Mesothelial cell of epicardium (in vitro differentiated cells): ENCODE measurements at regions not wholly inside any gene's neighbourhood (a gene's known extent, or its start where the extent isn't known, plus 50 kb on each side); places are given as distances from the start of the nearest gene placed in this dataset.
"Not testable (repeated sequence)": the region's sequence is repeated elsewhere in the genome, so short reads cannot be mapped to it uniquely, and the experiment has no call there.

Source experiments
- DNase-seq, 2 experiments: peaks; one replicate each; pipeline ENCODE4 v3.0.0; 2021; ENCODE audit warnings: low spot score in 2 of 2; ENCODE audit not compliant: unreplicated experiment in 2 of 2
- H3K27ac Mint-ChIP-seq: 2 replicates; pipeline ENCODE4 v1.8.0; 2021; ENCODE audit warnings: mixed read lengths
- H3K27me3 Mint-ChIP-seq: 2 replicates; pipeline ENCODE4 v1.8.0; 2021; ENCODE audit warnings: low read depth, mixed read lengths
- H3K36me3 Mint-ChIP-seq: 2 replicates; pipeline ENCODE4 v1.8.0; 2021; ENCODE audit warnings: mixed read lengths
- H3K4me1 Mint-ChIP-seq: 2 replicates; pipeline ENCODE4 v1.8.0; 2021; ENCODE audit warnings: mixed read lengths
- H3K4me3 Mint-ChIP-seq: 2 replicates; pipeline ENCODE4 v1.8.0; 2021; ENCODE audit warnings: mild to moderate bottlenecking, moderate library complexity, mixed read lengths
- H3K9me3 Mint-ChIP-seq: 2 replicates; pipeline ENCODE4 v1.8.0; 2021; ENCODE audit warnings: mixed read lengths

GRCh38 chr16:88229710-88230109, 153.0 kb upstream of the ZNF469 start:
- not testable (repeated sequence) for H3K27me3 Mint-ChIP-seq, DNase-seq, H3K9me3 Mint-ChIP-seq, H3K27ac Mint-ChIP-seq, H3K4me3 Mint-ChIP-seq, H3K36me3 Mint-ChIP-seq
- H3K4me1 Mint-ChIP-seq: peaks cover 23% of the 10 kb centered on the region

DNA sequence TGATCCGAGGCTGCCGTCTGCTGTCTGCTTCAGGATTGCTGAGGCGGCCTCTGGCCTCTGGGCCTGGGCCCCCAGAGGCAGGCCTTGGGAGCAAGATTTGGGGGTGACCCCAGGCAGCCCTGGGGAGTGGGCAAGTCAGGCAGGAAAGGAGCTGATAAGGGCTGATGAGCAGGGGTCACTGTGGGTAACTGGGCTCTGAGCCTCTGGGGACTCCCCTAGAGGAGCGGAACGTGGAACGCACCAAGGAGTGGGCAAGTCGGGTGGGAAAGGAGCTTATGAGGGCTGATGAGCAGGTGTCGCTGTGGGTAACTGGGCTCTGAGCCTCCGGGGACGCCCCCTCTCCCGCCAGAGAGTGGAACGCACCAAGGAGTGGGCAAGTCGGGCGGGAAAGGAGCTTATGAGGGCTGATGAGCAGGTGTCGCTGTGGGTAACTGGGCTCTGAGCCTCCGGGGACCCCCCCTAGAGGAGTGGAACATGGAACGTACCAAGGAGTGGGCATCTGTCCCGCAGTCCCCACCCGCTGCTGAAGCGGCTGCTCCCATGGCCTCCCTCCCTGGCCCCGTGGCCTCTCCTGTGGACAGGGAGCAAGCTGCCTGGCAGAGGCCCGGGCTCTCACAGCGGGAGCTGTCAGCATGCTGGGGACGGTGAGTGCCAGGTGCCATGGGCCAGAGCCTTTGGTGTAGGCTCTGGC, 152.3 kb upstream of the ZNF469 start:
- not testable (repeated sequence) for H3K36me3 Mint-ChIP-seq, H3K27me3 Mint-ChIP-seq, H3K9me3 Mint-ChIP-seq, H3K27ac Mint-ChIP-seq, H3K4me3 Mint-ChIP-seq, DNase-seq
- H3K4me1 Mint-ChIP-seq: peaks cover 24% of the 10 kb centered on the region

DNA sequence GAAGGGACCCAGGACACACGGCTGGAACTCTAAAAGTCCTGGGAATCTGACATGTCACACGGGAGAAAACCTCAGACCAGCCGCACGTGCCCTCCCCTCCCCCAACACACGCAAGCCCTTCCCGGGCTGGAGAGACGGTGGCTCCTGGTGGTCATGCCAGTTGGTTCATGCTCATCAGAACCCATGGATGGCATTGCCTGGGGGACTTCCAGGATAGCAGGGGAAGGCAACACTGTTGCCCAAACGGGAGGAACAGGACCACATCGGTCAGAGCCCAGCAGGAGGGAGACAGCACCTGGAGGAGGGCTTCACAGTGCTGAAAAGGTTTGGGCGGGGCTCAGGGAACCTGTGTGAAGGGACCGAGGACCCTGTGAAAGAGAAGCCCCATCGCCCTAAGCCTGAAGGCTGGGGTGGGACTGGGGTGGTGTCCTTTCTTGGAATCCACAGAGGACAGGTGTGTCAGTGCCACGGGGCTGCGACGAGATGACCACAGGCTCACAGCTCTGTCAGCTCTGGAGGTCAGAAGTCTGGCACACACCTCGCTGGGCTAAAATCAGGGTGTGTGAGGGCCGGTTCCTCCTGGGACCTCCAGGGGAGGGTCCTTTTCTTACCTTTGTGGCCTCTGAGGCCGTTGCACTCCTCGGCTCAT, 151.7 kb upstream of the ZNF469 start:
- H3K9me3 Mint-ChIP-seq: not testable (repeated sequence)

GRCh38 chr16:88231839-88232238, 150.9 kb upstream of the ZNF469 start:
- H3K4me3 Mint-ChIP-seq, H3K27ac Mint-ChIP-seq: not testable (repeated sequence)

More for the DNA sequence above, 151.7 kb upstream of the ZNF469 start:
- H3K36me3 Mint-ChIP-seq, H3K4me3 Mint-ChIP-seq, H3K27me3 Mint-ChIP-seq, DNase-seq, H3K27ac Mint-ChIP-seq: not testable (repeated sequence)
- H3K4me1 Mint-ChIP-seq: peaks cover 31% of the 10 kb centered on the region

DNA sequence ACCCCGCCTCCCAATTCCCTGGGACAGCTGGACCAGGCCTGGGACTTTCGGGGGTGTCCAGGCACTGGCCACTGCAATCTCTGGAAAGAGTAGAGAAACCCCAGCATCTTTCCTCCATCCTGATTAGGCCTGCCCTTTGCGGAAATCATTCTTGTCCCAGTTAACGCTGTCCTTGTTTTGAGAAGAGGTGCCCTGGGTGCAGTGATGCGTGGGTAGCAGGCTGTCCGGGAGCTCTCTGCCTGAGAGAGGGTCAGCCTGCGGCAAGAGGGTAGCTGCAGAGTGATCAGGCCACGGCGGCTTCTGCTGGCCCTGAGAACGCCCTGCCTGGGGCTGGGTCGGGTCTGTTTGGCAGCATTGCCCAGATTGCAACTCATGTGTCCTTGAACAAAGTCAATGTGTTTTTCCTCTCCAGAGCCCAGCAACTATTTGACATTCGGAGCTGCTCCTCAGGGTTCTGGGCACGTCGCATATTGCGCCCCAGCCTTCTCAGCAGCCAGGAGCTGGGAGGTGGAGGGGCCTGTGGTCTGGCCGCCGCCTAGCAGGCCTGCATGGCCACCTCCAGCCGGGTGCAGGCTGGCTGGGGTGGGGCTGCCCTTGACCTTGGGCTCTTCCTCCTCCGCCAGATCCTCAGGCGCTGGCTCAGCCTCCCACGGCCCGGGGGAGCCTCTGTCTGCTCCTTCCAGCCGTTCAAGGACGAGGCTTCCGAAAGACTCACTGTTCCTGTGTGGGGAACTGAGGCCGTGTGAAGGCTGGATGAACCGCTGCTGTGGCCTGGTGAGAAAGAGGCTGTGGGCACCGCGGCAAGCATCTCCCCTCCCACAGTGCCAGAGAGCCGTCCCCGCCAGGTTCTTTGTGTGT, 150.1 kb upstream of the ZNF469 start:
- not testable (repeated sequence) for H3K9me3 Mint-ChIP-seq, H3K4me3 Mint-ChIP-seq, H3K36me3 Mint-ChIP-seq, H3K27ac Mint-ChIP-seq, H3K27me3 Mint-ChIP-seq, DNase-seq
- H3K4me1 Mint-ChIP-seq: peaks cover 31% of the 10 kb centered on the region

More at GRCh38 chr16:88231839-88232238, 150.9 kb upstream of the ZNF469 start:
- H3K36me3 Mint-ChIP-seq, H3K9me3 Mint-ChIP-seq, DNase-seq, H3K27me3 Mint-ChIP-seq: not testable (repeated sequence)
- peaks cover 36% of the 10 kb centered on the region for H3K4me1 Mint-ChIP-seq

GRCh38 chr16:88233621-88234420, 148.9 kb upstream of the ZNF469 start:
- not testable (repeated sequence) for H3K4me3 Mint-ChIP-seq, H3K27me3 Mint-ChIP-seq, H3K36me3 Mint-ChIP-seq, H3K9me3 Mint-ChIP-seq, DNase-seq
- H3K4me1 Mint-ChIP-seq: peaks cover 38% of the 10 kb centered on the region
- peak overlapping the region; percentile 95 for H3K27ac Mint-ChIP-seq

DNA sequence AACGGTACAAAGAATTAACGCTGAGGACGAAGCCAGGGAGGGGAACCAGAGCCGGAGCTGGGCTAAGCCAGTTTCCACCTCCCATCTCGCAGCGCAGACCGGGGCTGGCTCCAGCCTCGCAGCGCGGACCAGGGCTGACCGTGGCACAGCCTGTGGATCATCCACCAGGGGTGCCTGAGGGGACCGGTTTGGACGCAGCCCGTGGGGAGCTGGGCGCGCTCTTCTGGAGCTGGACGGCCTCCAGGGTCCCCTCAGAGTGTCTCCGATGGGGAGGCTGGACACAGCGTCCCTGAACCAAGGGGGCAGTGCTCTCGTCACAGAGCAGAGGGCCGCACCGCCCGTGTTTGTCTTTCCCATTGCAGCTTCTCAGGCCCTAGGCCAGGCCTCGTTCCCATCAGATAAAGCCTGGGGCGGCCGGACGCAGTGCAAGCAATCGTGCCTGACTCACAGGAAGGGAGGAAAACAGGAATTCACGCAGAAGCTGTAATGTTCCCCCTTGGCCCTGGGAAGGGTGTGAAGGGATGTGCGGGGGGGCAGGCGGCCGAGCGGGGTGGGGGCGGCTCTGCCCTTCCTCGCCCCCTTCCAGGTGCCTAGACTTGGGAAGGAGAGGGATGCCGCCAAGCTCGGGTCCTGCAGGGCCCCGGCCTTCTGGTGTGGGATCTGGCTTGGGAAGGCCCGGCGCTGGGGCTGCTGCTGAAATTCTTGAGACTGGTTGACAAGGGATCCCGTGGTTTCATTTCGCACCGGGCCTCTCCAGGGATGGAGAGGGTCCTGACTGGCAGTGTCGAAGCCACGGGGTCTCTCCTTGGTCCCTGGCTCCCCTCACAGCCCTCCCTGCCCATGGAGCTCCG, 148.1 kb upstream of the ZNF469 start:
- H3K4me3 Mint-ChIP-seq, DNase-seq, H3K27me3 Mint-ChIP-seq, H3K36me3 Mint-ChIP-seq, H3K9me3 Mint-ChIP-seq: not testable (repeated sequence)
- peaks cover 39% of the 10 kb centered on the region for H3K4me1 Mint-ChIP-seq
- peak overlapping the region; percentile 95 for H3K27ac Mint-ChIP-seq

GRCh38 chr16:88235691-88236090, 147.1 kb upstream of the ZNF469 start:
- H3K27ac Mint-ChIP-seq: peak overlapping the region; percentile 93
- H3K4me3 Mint-ChIP-seq, DNase-seq, H3K9me3 Mint-ChIP-seq, H3K36me3 Mint-ChIP-seq, H3K27me3 Mint-ChIP-seq: not testable (repeated sequence)
- peaks cover 45% of the 10 kb centered on the region for H3K4me1 Mint-ChIP-seq

- Mint-ChIP-seq H3K4me3 (peak overlapping the region; percentile 17), H3K27ac (peak overlapping the region; percentile 93), H3K4me1 (peaks cover 45% of the 10 kb centered on the region)
- not testable (repeated sequence) for H3K36me3 Mint-ChIP-seq, H3K9me3 Mint-ChIP-seq, H3K27me3 Mint-ChIP-seq, DNase-seq
These were observed 146.5 kb upstream of the ZNF469 start for GRCh38 chr16:88236229-88236628.

GRCh38 chr16:88237314-88237713, 145.4 kb upstream of the ZNF469 start:
- peaks cover 43% of the 10 kb centered on the region for H3K4me1 Mint-ChIP-seq
- DNase-seq, H3K9me3 Mint-ChIP-seq, H3K36me3 Mint-ChIP-seq, H3K27me3 Mint-ChIP-seq, H3K27ac Mint-ChIP-seq, H3K4me3 Mint-ChIP-seq: not testable (repeated sequence)

- Mint-ChIP-seq H3K4me3 (peak overlapping the region; percentile 40), H3K27ac (peak overlapping the region; percentile 98), H3K4me1 (peaks cover 43% of the 10 kb centered on the region)
- not testable (repeated sequence) for H3K27me3 Mint-ChIP-seq, DNase-seq, H3K36me3 Mint-ChIP-seq, H3K9me3 Mint-ChIP-seq
These were observed 144.9 kb upstream of the ZNF469 start for GRCh38 chr16:88237761-88238415.

DNA sequence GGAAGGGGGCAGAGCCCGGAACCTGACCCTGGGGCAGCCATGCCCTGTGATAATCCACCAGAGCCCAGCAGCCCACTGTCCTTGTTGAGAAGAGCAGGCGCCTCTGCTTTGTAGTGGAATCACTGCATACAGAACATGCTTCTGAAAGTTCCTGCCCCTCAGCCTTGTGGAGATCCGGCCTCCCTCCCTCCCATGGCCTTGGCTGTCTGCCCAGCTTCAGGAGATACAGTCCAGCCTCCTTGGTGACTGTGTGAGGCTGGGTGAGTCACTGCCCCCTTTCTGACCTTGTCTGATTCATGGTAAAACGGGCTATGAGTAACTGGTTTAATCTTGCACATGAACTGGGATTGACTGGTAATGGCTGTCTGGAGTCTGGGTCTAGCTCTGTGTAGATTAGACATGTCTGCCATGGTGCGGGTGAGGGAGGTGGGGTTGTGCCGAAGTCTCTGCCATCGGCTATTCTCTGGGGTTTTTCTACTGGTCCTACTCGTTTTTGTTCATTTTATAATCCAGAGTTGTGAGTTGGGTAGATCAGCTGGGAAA, 144.0 kb upstream of the ZNF469 start:
- H3K4me1 Mint-ChIP-seq: peaks cover 43% of the 10 kb centered on the region
- not testable (repeated sequence) for H3K27me3 Mint-ChIP-seq, H3K9me3 Mint-ChIP-seq, H3K36me3 Mint-ChIP-seq
- peak overlapping the region; percentile 13 for H3K4me3 Mint-ChIP-seq
- DNase-seq: peak; percentile 72 to 81
- peak overlapping the region; percentile 98 for H3K27ac Mint-ChIP-seq
